ENCODE measurements at regions not wholly inside any gene's neighbourhood (a gene's known extent, or its start where the extent isn't known, plus 50 kb on each side); places are given as distances from the start of the nearest gene placed in this dataset.

DNA sequence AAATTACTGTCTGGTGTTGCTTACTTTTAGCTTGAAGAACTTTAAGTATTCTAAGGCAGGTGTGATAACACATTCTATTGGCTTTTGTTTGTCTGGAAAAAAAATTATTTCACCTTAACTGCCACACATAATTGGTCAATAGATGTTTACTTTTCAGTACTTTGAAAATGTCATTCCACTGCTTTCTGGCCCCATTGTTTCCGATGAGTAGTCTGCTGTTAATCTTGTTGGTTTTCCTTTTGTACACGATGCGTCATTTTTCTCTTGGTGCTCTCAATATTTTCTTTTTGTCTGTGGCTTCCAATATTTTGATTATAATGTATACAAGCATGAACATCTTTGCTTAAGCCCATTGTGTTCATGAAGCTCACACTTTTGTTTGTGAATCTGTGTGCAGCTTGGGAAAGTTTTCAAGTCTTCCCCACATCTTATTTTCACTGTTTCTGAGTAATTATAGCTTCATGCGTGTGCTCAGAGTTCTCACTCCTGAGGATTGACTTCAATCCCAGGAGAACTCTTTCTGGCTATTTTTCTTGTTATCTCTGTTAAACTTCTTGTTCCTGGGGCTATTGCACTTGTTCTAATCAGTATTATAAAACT lies 664.7 kb downstream of the IGSF11 start:
- TF ChIP-seq FOXP2 (optimal IDR thresholded peaks at IDR 0.05; ENCODE audit: borderline replicate concordance, extremely low read depth, extremely low read length, insufficient read depth) (no peak), POLR2AphosphoS5 (IDR thresholded peaks at IDR 0.05; ENCODE audit: low read depth, low read length) (no peak), SIN3A (IDR thresholded peaks at IDR 0.05; ENCODE audit: borderline replicate concordance, insufficient read depth, low read length) (no peak), TAF1 (IDR thresholded peaks at IDR 0.05; ENCODE audit: borderline replicate concordance, insufficient read depth, low read length) (no peak)
- TF ChIP-seq, protein P1, sequence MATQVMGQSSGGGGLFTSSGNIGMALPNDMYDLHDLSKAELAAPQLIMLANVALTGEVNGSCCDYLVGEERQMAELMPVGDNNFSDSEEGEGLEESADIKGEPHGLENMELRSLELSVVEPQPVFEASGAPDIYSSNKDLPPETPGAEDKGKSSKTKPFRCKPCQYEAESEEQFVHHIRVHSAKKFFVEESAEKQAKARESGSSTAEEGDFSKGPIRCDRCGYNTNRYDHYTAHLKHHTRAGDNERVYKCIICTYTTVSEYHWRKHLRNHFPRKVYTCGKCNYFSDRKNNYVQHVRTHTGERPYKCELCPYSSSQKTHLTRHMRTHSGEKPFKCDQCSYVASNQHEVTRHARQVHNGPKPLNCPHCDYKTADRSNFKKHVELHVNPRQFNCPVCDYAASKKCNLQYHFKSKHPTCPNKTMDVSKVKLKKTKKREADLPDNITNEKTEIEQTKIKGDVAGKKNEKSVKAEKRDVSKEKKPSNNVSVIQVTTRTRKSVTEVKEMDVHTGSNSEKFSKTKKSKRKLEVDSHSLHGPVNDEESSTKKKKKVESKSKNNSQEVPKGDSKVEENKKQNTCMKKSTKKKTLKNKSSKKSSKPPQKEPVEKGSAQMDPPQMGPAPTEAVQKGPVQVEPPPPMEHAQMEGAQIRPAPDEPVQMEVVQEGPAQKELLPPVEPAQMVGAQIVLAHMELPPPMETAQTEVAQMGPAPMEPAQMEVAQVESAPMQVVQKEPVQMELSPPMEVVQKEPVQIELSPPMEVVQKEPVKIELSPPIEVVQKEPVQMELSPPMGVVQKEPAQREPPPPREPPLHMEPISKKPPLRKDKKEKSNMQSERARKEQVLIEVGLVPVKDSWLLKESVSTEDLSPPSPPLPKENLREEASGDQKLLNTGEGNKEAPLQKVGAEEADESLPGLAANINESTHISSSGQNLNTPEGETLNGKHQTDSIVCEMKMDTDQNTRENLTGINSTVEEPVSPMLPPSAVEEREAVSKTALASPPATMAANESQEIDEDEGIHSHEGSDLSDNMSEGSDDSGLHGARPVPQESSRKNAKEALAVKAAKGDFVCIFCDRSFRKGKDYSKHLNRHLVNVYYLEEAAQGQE (IDR thresholded peaks at IDR 0.05; ENCODE audit: insufficient read depth in 1 of 2, low read depth in 2 of 2, low read length in 2 of 2) = no peak

DNA sequence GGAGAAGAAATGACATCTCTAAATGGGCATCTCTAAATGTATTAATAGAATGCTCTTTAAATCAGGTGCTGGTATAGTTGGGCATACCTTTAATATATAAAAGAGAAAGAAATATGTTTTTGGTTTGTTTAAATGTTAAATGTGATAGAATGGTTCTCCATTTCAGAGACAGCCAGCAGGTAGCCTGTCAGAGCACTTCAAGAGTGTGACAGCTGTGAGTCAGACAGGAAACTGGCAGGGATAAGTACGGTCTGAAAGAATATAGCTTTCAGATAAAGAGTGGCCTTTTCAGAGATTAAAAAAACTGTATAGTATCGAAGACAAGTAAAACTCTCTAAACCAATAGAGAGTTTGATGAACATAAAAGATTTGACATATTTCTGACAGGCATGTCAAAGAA lies 654.1 kb downstream of the IGSF11 start:
- TF ChIP-seq FOXP2 (optimal IDR thresholded peaks at IDR 0.05; ENCODE audit: borderline replicate concordance, extremely low read depth, extremely low read length, insufficient read depth) = no peak
- no peak for TF ChIP-seq TAF1 (IDR thresholded peaks at IDR 0.05; ENCODE audit: borderline replicate concordance, insufficient read depth, low read length)
- TF ChIP-seq SIN3A (IDR thresholded peaks at IDR 0.05; ENCODE audit: borderline replicate concordance, insufficient read depth, low read length) = no peak
- TF ChIP-seq, protein P1 (IDR thresholded peaks at IDR 0.05; ENCODE audit: insufficient read depth in 1 of 2, low read depth in 2 of 2, low read length in 2 of 2) = no peak
- no peak for TF ChIP-seq POLR2AphosphoS5 (IDR thresholded peaks at IDR 0.05; ENCODE audit: low read depth, low read length)

DNA sequence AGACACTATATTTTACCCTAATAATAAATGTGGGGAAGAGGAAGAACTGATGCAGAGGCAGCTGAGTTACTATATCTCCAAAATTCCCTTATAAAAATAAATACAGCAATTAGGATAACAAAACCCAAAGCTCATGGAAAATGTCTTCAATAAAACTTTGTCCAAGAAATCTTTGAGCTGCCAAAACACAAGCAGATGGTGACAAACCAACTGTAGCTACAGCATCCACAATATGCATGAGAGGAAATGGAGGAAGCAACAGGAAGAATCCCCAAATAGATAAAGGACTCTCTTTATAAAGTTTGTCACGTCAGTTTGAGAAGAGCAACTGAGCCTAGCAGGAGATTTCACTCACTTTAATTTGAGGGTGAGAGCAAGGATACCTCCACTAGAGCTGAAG lies 638.2 kb downstream of the IGSF11 start:
- no peak for TF ChIP-seq SIN3A (IDR thresholded peaks at IDR 0.05; ENCODE audit: borderline replicate concordance, insufficient read depth, low read length)
- TF ChIP-seq FOXP2 (optimal IDR thresholded peaks at IDR 0.05; ENCODE audit: borderline replicate concordance, extremely low read depth, extremely low read length, insufficient read depth) = no peak
- TF ChIP-seq POLR2AphosphoS5 (IDR thresholded peaks at IDR 0.05; ENCODE audit: low read depth, low read length) = no peak
- no peak for TF ChIP-seq TAF1 (IDR thresholded peaks at IDR 0.05; ENCODE audit: borderline replicate concordance, insufficient read depth, low read length)
- TF ChIP-seq, protein P1 (IDR thresholded peaks at IDR 0.05; ENCODE audit: insufficient read depth in 1 of 2, low read depth in 2 of 2, low read length in 2 of 2) = no peak

DNA sequence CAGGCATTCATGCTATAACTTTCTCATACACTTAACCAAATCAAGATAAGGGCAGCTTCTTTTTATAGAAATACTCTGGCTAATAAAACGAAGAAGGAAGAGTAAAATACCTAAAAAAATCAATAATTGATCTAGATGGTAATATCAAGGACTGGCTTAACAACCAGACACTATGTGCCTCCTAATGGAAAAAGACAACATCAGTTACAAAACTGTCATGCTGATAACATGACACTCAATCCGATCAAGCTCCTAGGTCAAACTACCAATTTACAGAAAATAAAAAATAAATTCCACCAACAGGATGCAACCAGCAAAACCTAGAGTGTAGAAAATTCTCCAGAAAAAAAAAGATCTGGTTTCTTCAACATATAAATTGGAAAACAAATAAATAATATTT lies 634.6 kb downstream of the IGSF11 start:
- TF ChIP-seq FOXP2 (optimal IDR thresholded peaks at IDR 0.05; ENCODE audit: borderline replicate concordance, extremely low read depth, extremely low read length, insufficient read depth) (no peak), SIN3A (IDR thresholded peaks at IDR 0.05; ENCODE audit: borderline replicate concordance, insufficient read depth, low read length) (no peak), TAF1 (IDR thresholded peaks at IDR 0.05; ENCODE audit: borderline replicate concordance, insufficient read depth, low read length) (no peak), POLR2AphosphoS5 (IDR thresholded peaks at IDR 0.05; ENCODE audit: low read depth, low read length) (no peak)
- TF ChIP-seq, protein P1 (IDR thresholded peaks at IDR 0.05; ENCODE audit: insufficient read depth in 1 of 2, low read depth in 2 of 2, low read length in 2 of 2) = no peak

Data from PFSK-1 (cell line).